Subcutaneous abdominal adipose tissue (tissue), 5 donors: ENCODE measurements at regions not wholly inside any gene's neighbourhood (a gene's known extent, or its start where the extent isn't known, plus 50 kb on each side); places are given as distances from the start of the nearest gene placed in this dataset.

Experiments used
- H3K27ac ChIP-seq: one replicate; pipeline ENCODE4 v1.7.0; 2013; ENCODE audit warnings: low read depth, mild to moderate bottlenecking, inconsistent platforms, low read length, moderate library complexity
- H3K27me3 ChIP-seq, 5 donors: one replicate each; pipeline ENCODE4 v1.7.0; 2013; ENCODE audit warnings: low read length in 5 of 5, inconsistent platforms in 1 of 5; ENCODE audit not compliant: control insufficient read depth in 5 of 5, insufficient read depth in 4 of 5
- H3K36me3 ChIP-seq, 5 donors: one replicate each; pipeline ENCODE4 v1.7.0; 2013; ENCODE audit warnings: low read length in 5 of 5; ENCODE audit not compliant: control insufficient read depth in 5 of 5, insufficient read depth in 5 of 5
- H3K4me1 ChIP-seq, 5 donors: one replicate each; pipeline ENCODE4 v1.7.0; 2013; ENCODE audit warnings: low read length in 5 of 5, mild to moderate bottlenecking in 3 of 5, moderate library complexity in 1 of 5; ENCODE audit not compliant: control insufficient read depth in 5 of 5, insufficient read depth in 5 of 5
- H3K4me3 ChIP-seq, 5 donors: one replicate each; pipeline ENCODE4 v1.7.0; 2013; ENCODE audit warnings: low read length in 5 of 5, low read depth in 1 of 5
- H3K9ac ChIP-seq, 5 donors: one replicate each; pipeline ENCODE4 v1.7.0; 2013; ENCODE audit warnings: low read length in 5 of 5, mild to moderate bottlenecking in 4 of 5, moderate library complexity in 3 of 5
- H3K9me3 ChIP-seq, 5 donors: one replicate each; pipeline ENCODE4 v1.7.0; 2013; ENCODE audit warnings: low read length in 5 of 5; ENCODE audit not compliant: control insufficient read depth in 5 of 5
- donor health status: healthy.
- donor health status: healthy.
- donor health status: healthy.
- donor health status: healthy.
- donor health status: healthy.

- Histone ChIP-seq H3K27me3 (no peaks in the 10 kb centered on the region), H3K4me1 (no peaks in the 10 kb centered on the region), H3K36me3 (no peaks in the 10 kb centered on the region), H3K27ac (no peak overlapping the region), H3K4me3 (no peak overlapping the region), H3K9me3 (peaks cover 0 to 6% (median 0%) of the 10 kb centered on the region in 5 donors), H3K9ac (no peak overlapping the region)
These were observed 145.0 kb upstream of the LEF1 start for GRCh38 chr4:108313546-108314339.

DNA sequence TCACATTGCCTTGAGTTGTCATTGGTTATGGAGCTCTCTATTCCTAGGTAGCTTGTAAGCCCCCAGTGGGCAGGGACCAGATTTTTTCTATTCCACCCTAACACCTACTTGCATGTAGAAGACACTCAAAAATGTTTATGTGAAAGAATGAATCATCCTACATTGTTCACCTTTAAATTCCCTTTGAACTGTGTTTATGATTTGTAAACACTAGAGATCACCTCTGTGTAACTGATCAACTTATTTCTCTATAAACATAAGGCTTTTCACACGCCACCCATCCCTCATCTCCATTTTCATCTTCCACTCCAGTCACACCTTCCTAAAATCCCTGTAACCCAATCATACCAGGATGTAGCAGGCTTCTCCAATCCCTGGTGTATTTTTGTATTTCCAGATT lies 142.6 kb upstream of the LEF1 start:
- H3K4me1 ChIP-seq = no peaks in the 10 kb centered on the region
- H3K9me3 ChIP-seq = peaks cover 0 to 6% (median 0%) of the 10 kb centered on the region in 5 donors
- no peaks in the 10 kb centered on the region for H3K27me3 ChIP-seq
- no peaks in the 10 kb centered on the region for H3K36me3 ChIP-seq
- no peak overlapping the region for H3K4me3 ChIP-seq
- H3K9ac ChIP-seq = no peak overlapping the region
- H3K27ac ChIP-seq = no peak overlapping the region

GRCh38 chr4:108303488-108304177 lies 134.9 kb upstream of the LEF1 start:
- no peaks in the 10 kb centered on the region for H3K36me3 ChIP-seq
- no peaks in the 10 kb centered on the region for H3K4me1 ChIP-seq
- H3K9ac ChIP-seq = no peak overlapping the region
- no peaks in the 10 kb centered on the region for H3K27me3 ChIP-seq
- no peak overlapping the region for H3K27ac ChIP-seq
- no peaks in the 10 kb centered on the region for H3K9me3 ChIP-seq
- no peak overlapping the region for H3K4me3 ChIP-seq

DNA sequence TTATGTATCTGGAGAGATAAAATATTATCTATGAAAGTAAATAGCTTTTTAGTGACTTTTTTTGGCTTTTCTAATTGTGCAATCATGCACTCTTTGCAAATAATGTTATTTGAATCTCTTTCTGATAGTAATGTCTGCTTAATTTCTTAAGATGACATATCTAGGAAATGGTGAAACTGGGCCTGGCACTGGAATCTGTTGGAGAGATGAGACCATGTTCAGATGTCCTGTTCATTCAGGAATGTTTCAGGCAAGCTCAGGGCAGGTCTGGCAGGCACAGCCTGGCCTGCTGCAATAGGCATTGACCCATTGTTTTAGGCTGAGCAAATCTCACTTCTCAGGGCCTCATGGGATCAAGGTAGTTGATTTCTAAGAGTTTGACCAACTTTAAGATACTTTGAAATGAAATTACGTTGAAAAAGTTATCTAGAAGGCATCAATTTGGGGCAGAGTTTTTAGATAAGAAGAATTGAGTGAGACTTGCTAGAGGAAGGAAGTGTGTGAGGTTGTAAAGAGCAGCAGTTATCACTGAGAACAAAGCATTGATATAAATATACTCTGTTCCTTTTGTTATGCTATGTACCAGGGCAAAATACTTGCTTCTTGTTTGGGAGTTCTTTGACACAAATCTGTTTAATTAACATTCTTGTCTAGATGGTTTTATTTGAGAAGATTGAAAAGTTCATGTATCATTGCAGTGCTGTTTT lies 133.0 kb upstream of the LEF1 start:
- Histone ChIP-seq H3K4me1 (no peaks in the 10 kb centered on the region), H3K9ac (no peak overlapping the region), H3K4me3 (no peak overlapping the region), H3K27me3 (no peaks in the 10 kb centered on the region), H3K27ac (no peak overlapping the region), H3K36me3 (no peaks in the 10 kb centered on the region), H3K9me3 (no peaks in the 10 kb centered on the region)

DNA sequence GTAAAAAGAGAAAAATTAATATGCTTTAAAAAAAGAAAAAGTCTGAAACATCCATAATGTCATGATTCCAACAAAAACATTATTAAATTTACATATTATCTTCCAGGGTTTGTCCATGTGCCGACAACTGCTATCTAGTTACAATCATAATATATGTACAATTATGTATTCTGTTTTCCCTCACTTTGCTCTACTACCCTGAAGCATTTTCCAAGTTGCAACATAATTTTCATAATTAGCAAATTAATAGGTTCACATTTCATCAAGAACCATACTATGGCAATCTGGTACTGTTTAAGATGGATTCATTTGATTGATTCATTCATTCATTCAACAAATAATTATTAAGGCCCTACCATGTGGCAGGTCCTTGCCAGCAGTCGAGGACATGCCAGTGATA lies 128.9 kb upstream of the LEF1 start:
- Histone ChIP-seq H3K36me3 (no peaks in the 10 kb centered on the region), H3K4me3 (no peak overlapping the region), H3K9me3 (no peaks in the 10 kb centered on the region), H3K27ac (no peak overlapping the region), H3K4me1 (no peaks in the 10 kb centered on the region), H3K27me3 (no peaks in the 10 kb centered on the region), H3K9ac (no peak overlapping the region)

DNA sequence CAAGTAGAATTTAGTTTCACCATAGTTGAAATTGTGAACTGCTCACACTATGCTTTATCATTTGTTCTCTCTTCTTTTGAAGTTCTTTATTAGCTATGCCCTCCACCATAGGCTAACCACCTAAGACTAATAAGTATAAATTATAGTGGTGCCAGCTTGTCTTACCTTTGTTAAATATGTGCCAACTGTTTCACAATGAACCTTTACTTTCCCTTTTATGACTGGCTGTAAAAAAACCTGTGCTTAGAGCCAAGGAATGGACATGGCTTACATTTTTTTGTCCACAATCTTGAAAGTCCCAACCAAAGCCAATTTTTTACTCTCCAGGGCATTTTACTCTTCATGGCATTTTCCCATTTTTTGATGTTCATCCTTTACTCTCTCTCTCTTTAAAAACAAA lies 123.5 kb upstream of the LEF1 start:
- Histone ChIP-seq H3K4me3 (no peak overlapping the region), H3K27ac (no peak overlapping the region), H3K9ac (no peak overlapping the region)

GRCh38 chr4:108291137-108291536 lies 122.4 kb upstream of the LEF1 start:
- H3K9me3 ChIP-seq = no peaks in the 10 kb centered on the region
- no peaks in the 10 kb centered on the region for H3K36me3 ChIP-seq
- H3K4me3 ChIP-seq = no peak overlapping the region
- no peak overlapping the region for H3K9ac ChIP-seq
- H3K27me3 ChIP-seq = no peaks in the 10 kb centered on the region
- no peaks in the 10 kb centered on the region for H3K4me1 ChIP-seq
- H3K27ac ChIP-seq = no peak overlapping the region

More for the DNA sequence above, 123.5 kb upstream of the LEF1 start:
- Histone ChIP-seq H3K4me1 (no peaks in the 10 kb centered on the region), H3K9me3 (no peaks in the 10 kb centered on the region), H3K27me3 (no peaks in the 10 kb centered on the region), H3K36me3 (no peaks in the 10 kb centered on the region)

DNA sequence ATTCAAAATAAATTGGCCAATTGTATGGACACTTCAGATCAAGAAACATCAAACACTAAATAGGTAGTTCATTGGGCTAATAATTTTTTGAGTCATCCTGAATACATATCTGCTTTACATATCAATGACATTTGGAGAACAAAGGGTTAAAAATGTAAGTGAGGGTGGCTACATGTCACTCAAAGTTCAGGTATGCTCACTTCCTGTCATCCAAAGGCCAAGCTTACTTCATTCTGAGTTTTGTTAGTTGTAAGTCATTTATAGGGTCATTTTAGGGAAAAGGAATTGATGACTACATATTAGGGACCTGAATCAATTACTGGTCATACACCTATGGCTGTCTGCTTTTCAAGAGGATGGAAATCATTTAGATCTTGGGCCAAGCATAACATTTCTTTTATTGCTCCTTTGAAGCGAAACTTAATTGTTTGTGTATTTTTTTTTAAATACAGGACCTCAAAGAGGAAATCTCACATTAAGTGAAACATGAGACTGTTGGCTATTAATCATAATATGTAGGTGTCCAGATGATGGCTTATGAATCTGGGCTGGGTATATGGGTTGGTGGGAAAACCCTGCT lies 119.2 kb upstream of the LEF1 start:
- no peaks in the 10 kb centered on the region for H3K27me3 ChIP-seq
- no peak overlapping the region for H3K4me3 ChIP-seq
- no peaks in the 10 kb centered on the region for H3K36me3 ChIP-seq
- no peak overlapping the region for H3K9ac ChIP-seq
- no peak overlapping the region for H3K27ac ChIP-seq
- H3K4me1 ChIP-seq = no peaks in the 10 kb centered on the region
- no peaks in the 10 kb centered on the region for H3K9me3 ChIP-seq

- no peaks in the 10 kb centered on the region for H3K36me3 ChIP-seq
- H3K9me3 ChIP-seq = no peaks in the 10 kb centered on the region
- no peak overlapping the region for H3K4me3 ChIP-seq
- no peaks in the 10 kb centered on the region for H3K27me3 ChIP-seq
- no peak overlapping the region for H3K9ac ChIP-seq
- H3K27ac ChIP-seq = no peak overlapping the region
- H3K4me1 ChIP-seq = no peaks in the 10 kb centered on the region
These were observed 111.3 kb upstream of the LEF1 start for GRCh38 chr4:108280072-108280471.

DNA sequence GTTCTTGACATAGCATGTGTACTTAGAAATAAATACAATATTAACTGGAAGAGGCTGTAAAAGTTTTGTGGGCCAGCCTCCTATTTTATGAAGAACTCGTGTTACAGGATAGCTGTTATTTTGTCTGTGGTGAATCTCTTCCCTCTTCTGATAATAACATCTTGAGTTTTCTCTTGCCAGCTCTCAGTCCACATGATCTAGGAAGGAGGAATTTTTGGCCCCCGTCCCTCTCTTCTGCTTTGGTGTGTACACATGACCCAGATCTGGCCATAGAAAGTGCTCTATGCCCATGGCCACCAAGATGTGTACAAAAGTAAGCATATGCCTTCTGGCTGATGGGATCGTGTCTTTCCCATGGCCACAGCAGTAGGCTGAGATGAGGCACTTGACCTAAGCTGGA lies 108.0 kb upstream of the LEF1 start:
- no peaks in the 10 kb centered on the region for H3K27me3 ChIP-seq
- no peak overlapping the region for H3K27ac ChIP-seq
- no peak overlapping the region for H3K9ac ChIP-seq
- H3K36me3 ChIP-seq = no peaks in the 10 kb centered on the region
- H3K9me3 ChIP-seq = no peaks in the 10 kb centered on the region
- H3K4me1 ChIP-seq = no peaks in the 10 kb centered on the region
- H3K4me3 ChIP-seq = no peak overlapping the region
